Testis (tissue), 2 donors: ENCODE measurements at regions not wholly inside any gene's neighbourhood (a gene's known extent, or its start where the extent isn't known, plus 50 kb on each side); places are given as distances from the start of the nearest gene placed in this dataset.

ENCODE experiments used
- DNase-seq: peaks from one replicate; pipeline ENCODE4 v3.0.0-alpha.2; 2019
- H3K27ac ChIP-seq, 2 donors: fragments of 200-600 bp; sonication (generic); one replicate each; pipeline ENCODE4 v1.5.1; 2019
- H3K27me3 ChIP-seq: fragments of 200-600 bp; sonication (generic); one replicate; pipeline ENCODE4 v1.5.1; 2019
- H3K36me3 ChIP-seq: fragments of 200-600 bp; sonication (generic); one replicate; pipeline ENCODE4 v1.5.1; 2017; ENCODE audit warnings: low read depth; ENCODE audit errors: missing control alignments
- H3K4me1 ChIP-seq: fragments of 200-600 bp; sonication (generic); one replicate; pipeline ENCODE4 v1.5.1; 2019
- H3K4me3 ChIP-seq, 2 donors: fragments of 200-600 bp; sonication (generic); one replicate each; pipeline ENCODE4 v1.5.1; 2017 to 2019
- H3K9me3 ChIP-seq: fragments of 200-600 bp; sonication (generic); one replicate; pipeline ENCODE4 v1.5.1; 2017
- CTCF ChIP-seq, 3 experiments: fragments of 450-650 bp in 2 of 3; fragments of 200-600 bp in 1 of 3; sonication (generic) in 1 of 3; IDR thresholded peaks; one replicate each; pipeline ENCODE4 v1.5.1; 2016 to 2019; ENCODE audit warnings: antibody characterized with exemption in 3 of 3, mild to moderate bottlenecking in 2 of 3, moderate library complexity in 1 of 3
- POLR2A ChIP-seq: fragments of 450-650 bp; IDR thresholded peaks from one replicate; pipeline ENCODE4 v1.6.1; 2017; ENCODE audit warnings: antibody characterized with exemption, mild to moderate bottlenecking, moderate library complexity
- WGBS, 2 donors: methylation state at CpG; one replicate each; pipeline ENCODE4 v1.1.5; 2018; 5-methylcytosine and 5-hydroxymethylcytosine counted together
- intact Hi-C: fragments of 100-400 bp; cut with DNase I; formaldehyde crosslinking; loops from one replicate; pipeline ENCODE4 v1.15.1; 2023; ENCODE audit warnings: low total_unique reads

- no peaks in the 10 kb centered on the region for H3K4me1 ChIP-seq
- WGBS, 2 donors = 90 to 92% methylated on average over 16 of the region's 16 CpGs
- no peaks in the 10 kb centered on the region for H3K36me3 ChIP-seq
- H3K9me3 ChIP-seq = no peaks in the 10 kb centered on the region
- TF ChIP-seq POLR2A (no peak), CTCF (IDR thresholded peaks at IDR 0.05) (no peak)
- intact Hi-C loops = no loop called here
- no peak for DNase-seq
- no peak overlapping the region for H3K27ac ChIP-seq
- no peak overlapping the region for H3K4me3 ChIP-seq
- no peaks in the 10 kb centered on the region for H3K27me3 ChIP-seq
These were observed 105.0 kb upstream of the EEF1E1 start for GRCh38 chr6:8207191-8207868.

GRCh38 chr6:8203337-8203736 lies 101.0 kb upstream of the EEF1E1 start:
- no peaks in the 10 kb centered on the region for H3K4me1 ChIP-seq
- H3K36me3 ChIP-seq = no peaks in the 10 kb centered on the region
- H3K27me3 ChIP-seq = no peaks in the 10 kb centered on the region
- WGBS, 2 donors = 79 to 85% methylated on average over 5 of the region's 5 CpGs
- TF ChIP-seq POLR2A (no peak), CTCF (IDR thresholded peaks at IDR 0.05) (no peak)
- no peak for DNase-seq
- intact Hi-C loops = no loop called here
- no peak overlapping the region for H3K4me3 ChIP-seq
- H3K9me3 ChIP-seq = no peaks in the 10 kb centered on the region
- H3K27ac ChIP-seq = no peak overlapping the region

GRCh38 chr6:8201679-8202078 lies 99.3 kb upstream of the EEF1E1 start:
- Histone ChIP-seq H3K27ac (no peak overlapping the region), H3K4me1 (no peaks in the 10 kb centered on the region), H3K9me3 (no peaks in the 10 kb centered on the region), H3K36me3 (no peaks in the 10 kb centered on the region), H3K4me3 (no peak overlapping the region), H3K27me3 (no peaks in the 10 kb centered on the region)
- TF ChIP-seq CTCF (IDR thresholded peaks at IDR 0.05) = no peak
- TF ChIP-seq POLR2A = no peak
- DNase-seq = no peak
- WGBS, 2 donors = 76 to 78% methylated on average over 5 of the region's 5 CpGs
- intact Hi-C loops = no loop called here

GRCh38 chr6:8200255-8200654 lies 97.9 kb upstream of the EEF1E1 start:
- H3K4me1 ChIP-seq = no peaks in the 10 kb centered on the region
- no peaks in the 10 kb centered on the region for H3K9me3 ChIP-seq
- H3K4me3 ChIP-seq = no peak overlapping the region
- no peak overlapping the region for H3K27ac ChIP-seq
- intact Hi-C loops = no loop called here
- WGBS, 2 donors = 82 to 83% methylated on average over 3 of the region's 3 CpGs
- no peaks in the 10 kb centered on the region for H3K36me3 ChIP-seq
- H3K27me3 ChIP-seq = no peaks in the 10 kb centered on the region
- DNase-seq = no peak
- TF ChIP-seq CTCF (IDR thresholded peaks at IDR 0.05) = no peak
- no peak for TF ChIP-seq POLR2A

- H3K4me1 ChIP-seq = no peaks in the 10 kb centered on the region
- intact Hi-C loops = no loop called here
- 31 to 64% methylated on average over 4 of the region's 4 CpGs for WGBS, 2 donors
- H3K9me3 ChIP-seq = no peaks in the 10 kb centered on the region
- H3K36me3 ChIP-seq = no peaks in the 10 kb centered on the region
- H3K27me3 ChIP-seq = no peaks in the 10 kb centered on the region
- DNase-seq = no peak
- TF ChIP-seq POLR2A (no peak), CTCF (IDR thresholded peaks at IDR 0.05) (no peak)
- no peak overlapping the region for H3K4me3 ChIP-seq
- H3K27ac ChIP-seq = no peak overlapping the region
These were observed 93.4 kb upstream of the EEF1E1 start for GRCh38 chr6:8195714-8196102.
